Astrocyte of the cerebellum (primary cell): ENCODE measurements at regions not wholly inside any gene's neighbourhood (a gene's known extent, or its start where the extent isn't known, plus 50 kb on each side); places are given as distances from the start of the nearest gene placed in this dataset.

Experiments
- DNase-seq: peaks from one replicate; pipeline ENCODE4 v3.0.0-alpha.2; 2011; ENCODE audit warnings: low read depth
- H3K4me3 ChIP-seq: 2 replicates; pipeline ENCODE4 v1.5.1; 2011; ENCODE audit warnings: mild to moderate bottlenecking, low read depth, low read length, moderate library complexity
- CTCF ChIP-seq: IDR thresholded peaks from 2 replicates; pipeline ENCODE4 v1.5.1; 2012; ENCODE audit warnings: low read length, low read depth, moderate library complexity, mild to moderate bottlenecking; ENCODE audit errors: missing control alignments
- in situ Hi-C: cut with HindIII; loops from 2 replicates; pipeline ENCODE4 v1.10.0; 2017; ENCODE audit warnings: low sequenced_read_pairs

DNA sequence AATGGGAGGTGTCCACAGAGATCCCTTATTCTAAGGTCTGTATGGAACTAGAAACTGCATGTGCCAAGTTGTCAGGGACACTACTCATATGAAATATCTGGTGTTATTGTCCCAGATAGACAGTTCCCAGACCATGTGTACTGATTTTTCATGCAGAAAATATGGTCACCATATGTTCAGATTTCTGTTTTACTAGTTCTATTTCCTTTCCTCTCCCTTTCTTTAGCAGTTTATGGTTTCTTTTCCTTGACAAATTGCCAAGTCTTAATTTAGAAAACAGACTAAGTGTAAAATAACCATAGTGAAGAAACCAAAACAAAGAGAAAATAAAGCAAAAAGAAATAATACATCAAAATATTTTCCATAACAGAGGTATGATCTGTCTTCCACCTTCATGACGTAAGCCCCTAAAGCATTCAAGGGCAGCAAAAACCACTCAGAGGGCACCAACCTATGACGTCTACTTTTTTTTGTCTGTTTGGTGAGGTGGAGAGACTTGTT, 248.5 kb downstream of the KCTD12 start:
- no peak overlapping the region for H3K4me3 ChIP-seq
- in situ Hi-C loops = no loop called here
- TF ChIP-seq CTCF = no peak
- DNase-seq = no peak

GRCh38 chr13:76636829-76637228, 249.4 kb downstream of the KCTD12 start:
- no peak for TF ChIP-seq CTCF
- in situ Hi-C loops = no loop called here
- no peak for DNase-seq
- H3K4me3 ChIP-seq = no peak overlapping the region

GRCh38 chr13:76635232-76636230, 250.7 kb downstream of the KCTD12 start:
- no peak overlapping the region for H3K4me3 ChIP-seq
- TF ChIP-seq CTCF = no peak
- in situ Hi-C loops = no loop called here
- DNase-seq = no peak

DNA sequence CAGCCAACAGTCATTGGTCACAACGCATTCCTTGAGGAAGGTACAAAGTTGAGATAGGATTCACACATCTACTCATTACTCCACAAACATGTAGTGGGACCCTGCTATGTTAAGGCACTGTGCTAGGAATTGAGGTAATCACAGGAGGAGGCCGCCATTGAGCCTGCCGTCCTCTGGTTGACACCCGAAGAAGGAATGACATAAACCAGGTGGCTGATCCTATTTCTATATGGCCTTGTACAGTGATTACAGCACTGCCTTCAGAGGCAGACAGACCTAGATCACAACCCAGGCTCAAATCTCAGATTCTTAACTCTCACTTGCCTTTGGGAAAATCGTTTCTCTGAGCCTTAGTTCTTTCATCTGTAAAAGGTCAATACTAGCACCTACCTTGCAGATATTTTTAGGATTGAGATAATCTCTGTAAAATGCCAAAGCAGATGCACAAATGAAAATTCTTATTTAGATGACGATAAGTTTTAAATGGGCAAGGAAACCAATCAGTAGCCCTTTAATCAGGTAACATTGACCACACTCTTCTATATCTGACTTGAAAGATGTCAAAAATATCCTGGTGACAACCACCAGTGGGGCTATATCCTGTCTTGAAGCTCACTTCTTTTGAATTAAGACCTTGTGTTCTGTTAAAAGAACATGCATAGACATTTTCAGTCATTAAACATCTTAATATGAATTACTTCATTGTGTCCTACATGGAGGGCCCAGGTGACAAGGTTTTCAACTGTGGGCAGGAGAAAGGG, 251.6 kb downstream of the KCTD12 start:
- in situ Hi-C loops = no loop called here
- no peak overlapping the region for H3K4me3 ChIP-seq
- no peak for DNase-seq
- TF ChIP-seq CTCF = no peak

DNA sequence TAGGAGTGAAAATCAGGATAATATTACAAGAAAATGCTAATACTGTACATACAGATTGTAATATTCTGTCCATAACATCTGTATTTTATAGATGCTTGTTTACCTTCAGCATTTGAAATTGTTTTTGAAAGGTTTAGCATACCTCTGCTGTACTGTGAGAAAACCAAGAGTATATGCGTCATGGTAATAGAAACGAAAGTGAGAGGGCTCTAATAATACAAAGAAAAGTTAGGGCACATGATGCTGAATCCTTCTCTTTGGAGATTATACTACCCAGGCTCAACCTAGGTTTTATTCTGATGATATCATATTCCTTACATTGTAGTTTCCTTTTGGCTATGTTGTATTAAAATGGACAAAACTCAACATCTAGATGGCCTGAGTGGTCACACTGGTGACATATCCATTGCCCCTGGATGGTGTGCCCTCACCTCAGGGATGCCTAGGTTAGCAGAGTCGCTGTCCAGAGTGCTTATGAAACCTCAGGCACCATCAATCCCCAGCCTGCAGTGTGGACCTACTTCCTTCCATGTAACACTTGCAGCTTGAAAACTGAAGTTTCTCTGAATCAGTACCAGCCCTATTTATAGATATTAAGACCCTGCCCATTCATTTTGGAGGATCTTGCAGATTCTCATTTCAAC, 253.7 kb downstream of the KCTD12 start:
- no peak overlapping the region for H3K4me3 ChIP-seq
- DNase-seq = no peak
- TF ChIP-seq CTCF = no peak
- in situ Hi-C loops = no loop called here

DNA sequence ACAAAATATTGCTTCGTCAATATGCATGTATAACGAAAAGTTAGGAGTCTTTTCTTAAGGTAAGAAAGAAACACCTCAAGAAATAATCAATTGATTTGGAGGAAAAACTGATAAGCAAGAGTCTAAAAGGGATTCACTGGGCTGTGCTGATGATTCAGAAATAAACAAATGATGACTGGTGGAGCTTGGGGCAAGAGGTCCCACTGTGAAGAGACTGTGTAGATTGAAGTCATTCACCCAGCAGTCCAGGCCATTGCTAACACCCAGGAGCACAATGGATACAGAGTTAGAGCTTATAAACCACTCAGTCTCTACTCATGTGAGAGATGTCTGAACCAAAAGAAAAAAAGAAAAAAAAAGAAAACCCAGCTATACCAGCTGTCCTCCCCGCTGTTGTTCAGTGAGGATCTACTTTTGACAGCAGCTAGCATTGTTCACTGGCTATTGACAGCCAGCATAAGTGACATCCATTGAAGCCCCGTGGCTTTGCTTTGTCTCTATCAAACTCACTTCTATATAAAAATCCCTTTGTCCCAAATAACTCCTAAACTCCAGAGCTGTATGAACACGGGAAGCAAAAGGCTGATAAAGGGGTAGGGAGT, 255.5 kb downstream of the KCTD12 start:
- H3K4me3 ChIP-seq = no peak overlapping the region
- no peak for TF ChIP-seq CTCF
- DNase-seq = no peak
- in situ Hi-C loops = no loop called here
